COLO829 (cell line): ENCODE measurements at regions not wholly inside any gene's neighbourhood (a gene's known extent, or its start where the extent isn't known, plus 50 kb on each side); places are given as distances from the start of the nearest gene placed in this dataset.

ENCODE experiments used
- DNase-seq: peaks from one replicate; pipeline ENCODE4 v3.0.0; 2012; ENCODE audit warnings: low spot score

- DNase-seq, result no peak
These were observed 413.2 kb downstream of the CDH26 start for GRCh38 chr20:60371384-60371783.

DNA sequence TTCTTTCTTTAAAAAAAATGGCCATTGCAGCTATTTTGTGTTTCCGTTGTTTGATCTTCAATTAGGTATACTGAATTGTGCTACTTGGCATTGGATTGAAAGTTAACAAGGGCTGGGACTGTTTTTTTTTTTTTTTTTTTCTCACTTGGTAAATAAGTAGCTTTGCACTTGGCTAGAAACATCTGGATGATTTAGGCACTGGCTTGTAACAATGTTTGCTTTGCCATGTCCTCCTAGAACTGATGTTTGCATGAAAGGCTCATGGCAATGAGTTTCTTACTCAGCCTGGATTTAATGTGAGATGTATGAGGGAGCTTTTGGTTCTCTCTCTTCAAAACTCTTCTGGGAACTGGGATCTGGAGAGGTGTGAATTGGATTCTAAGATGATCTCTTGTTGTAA is 414.1 kb downstream of the CDH26 start:
- no peak for DNase-seq

DNA sequence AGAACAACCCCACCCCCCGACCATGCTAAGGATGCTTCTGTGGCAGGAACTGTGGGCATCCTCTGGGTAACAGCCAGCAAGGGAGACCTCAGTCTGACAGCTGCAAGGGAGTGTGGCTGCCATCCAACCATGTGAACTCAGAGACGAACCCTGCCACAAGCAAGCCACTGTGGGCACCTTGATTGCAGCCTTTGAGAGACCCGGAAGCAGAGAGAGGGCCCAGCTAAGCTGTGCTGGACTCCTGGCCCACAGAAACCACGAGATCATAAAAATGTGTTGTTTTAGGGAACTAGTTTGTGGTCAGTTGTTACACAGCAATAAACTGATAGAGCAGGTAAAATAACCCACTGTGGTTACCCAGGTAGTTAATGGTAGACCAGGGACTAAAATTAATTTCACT is 414.6 kb downstream of the CDH26 start:
- DNase-seq, result no peak

DNA sequence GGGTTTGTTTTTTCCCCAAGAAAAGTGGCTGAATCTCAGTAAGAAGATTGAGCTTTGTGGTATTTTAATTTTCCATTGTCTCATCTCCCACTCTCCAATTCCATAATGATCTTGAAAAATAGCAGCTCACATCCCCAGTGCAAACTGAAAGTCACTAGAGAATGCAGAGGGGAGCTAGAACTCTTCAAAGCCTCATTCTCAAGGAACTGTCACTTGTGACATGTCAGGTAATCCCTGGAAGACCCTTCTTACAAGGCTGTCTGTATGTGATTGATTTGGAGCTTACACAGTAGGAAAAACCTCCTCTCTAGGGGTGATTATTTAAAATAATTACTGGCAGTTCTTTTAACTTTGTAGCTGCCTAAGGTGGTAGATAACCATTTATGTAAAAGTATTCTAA is 420.4 kb downstream of the CDH26 start:
- no peak for DNase-seq

GRCh38 chr20:60381643-60382400 is 423.6 kb downstream of the CDH26 start:
- DNase-seq, result no peak

- no peak for DNase-seq
These were observed 431.2 kb downstream of the CDH26 start for GRCh38 chr20:60389441-60389840.

DNA sequence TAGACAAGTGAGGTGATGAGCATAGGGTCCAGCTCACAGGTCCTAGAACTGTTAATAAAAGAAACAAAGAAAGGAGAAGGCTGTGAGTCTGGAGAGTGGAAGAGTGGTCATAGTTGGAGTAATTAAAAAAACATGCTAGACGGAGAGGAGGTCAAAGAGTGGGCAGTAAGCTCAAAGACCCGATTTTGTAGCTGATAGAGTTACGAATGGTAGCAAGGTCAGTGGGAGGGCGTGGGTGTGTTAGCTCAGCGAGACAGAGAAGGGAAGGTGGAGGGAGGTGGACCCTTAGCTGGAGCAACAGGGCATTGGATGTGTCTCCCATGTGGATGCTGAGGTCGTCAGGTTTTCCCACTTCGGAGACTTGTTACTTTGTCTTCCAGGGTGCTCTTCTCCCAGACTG is 431.7 kb downstream of the CDH26 start:
- DNase-seq, result no peak

DNA sequence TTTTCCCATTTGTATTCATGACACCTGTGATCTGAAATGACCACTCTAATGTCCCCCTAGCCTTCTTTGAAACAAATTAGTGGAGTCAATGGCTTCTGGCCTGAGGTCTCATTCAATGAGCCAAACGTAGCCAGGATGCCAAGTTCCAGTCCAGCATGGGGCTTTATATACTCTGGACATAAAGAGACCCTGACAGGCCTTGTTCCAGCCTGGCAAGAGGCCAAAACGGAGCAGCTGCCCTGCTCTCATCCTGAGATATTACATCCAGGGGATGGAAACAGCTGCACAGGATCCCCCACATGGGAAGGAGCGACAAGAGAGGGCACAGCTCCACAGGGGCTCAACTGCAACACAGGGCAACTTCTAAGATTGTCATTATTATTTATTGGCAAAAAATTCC is 437.8 kb downstream of the CDH26 start:
- no peak for DNase-seq

- no peak for DNase-seq
These were observed 442.3 kb downstream of the CDH26 start for GRCh38 chr20:60400567-60400966.

DNA sequence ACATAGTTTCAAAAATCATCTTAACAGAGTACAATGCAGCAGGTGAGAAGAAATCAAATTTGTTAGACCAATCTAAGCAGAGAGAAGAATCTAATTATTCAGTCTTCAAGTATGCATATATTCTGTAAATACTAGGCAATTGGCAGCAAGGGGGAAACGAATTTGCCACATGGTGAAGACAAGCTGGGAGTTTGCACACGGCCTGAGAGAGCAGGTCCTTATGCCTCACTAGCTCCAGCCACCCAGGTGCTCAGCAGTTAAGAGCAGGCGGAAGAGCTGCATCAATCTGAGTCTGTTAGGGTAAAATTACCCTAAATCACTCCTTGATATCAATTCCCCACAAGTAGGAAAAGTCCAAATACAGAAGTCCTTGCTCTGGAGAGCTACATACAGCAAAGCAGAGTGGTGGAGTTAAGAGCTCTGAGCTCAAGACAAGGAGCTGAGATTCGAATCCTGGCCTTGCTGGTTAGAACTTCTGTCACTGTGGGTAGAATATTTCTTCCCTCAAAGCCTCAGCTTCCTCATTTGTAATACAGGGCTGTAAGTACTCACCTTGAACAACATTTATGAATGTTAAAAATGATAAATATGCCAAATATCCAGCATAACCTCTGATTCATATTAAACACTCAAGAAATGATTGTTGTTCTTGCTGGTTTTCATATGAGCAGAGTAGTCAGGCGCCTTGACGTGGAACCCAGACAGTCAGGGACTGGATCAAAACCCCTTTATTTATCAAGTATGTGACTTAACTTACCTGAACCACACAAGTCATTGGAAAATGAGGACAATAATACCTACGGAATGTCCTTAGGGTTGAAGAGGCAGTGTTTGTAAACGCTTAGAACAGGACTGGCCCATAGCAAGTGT is 444.2 kb downstream of the CDH26 start:
- DNase-seq, result no peak

GRCh38 chr20:60403105-60403741 is 445.0 kb downstream of the CDH26 start:
- no peak for DNase-seq

DNA sequence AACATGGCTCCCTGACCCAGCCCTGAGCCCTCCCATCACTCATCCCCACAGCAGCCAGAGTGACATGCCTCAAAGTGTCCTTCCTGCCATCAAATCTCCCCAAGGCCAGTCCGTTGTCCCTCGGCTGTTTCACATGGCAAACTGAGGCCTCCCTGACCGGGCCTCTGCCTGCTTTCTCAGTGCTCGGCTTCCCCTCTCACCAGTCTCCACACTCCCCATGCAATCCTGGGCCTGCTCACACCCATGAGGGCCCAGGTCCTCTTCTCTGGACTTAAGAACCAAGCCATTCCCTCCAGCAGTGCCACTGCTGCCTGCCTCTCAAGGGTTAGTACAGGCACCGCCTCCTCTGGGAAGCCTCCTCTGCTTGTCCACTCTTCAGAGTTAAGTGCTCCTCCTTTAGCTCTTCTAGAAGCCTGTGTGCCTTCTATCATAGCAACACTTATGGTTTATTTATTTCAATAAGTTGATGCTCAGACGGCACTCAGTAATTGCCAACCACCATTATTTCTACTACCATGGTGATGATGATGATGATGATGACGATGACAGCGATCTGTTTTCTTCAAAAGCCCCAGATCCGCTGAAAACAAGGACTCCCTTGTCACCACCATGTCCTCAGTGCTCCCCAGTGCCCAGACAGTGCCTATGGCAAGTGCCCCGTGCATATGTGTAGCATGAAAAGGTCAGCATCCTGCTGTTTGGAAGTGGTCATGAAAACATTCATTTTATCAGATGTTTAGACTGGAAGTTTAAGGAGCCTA is 449.0 kb downstream of the CDH26 start:
- DNase-seq, result no peak

DNA sequence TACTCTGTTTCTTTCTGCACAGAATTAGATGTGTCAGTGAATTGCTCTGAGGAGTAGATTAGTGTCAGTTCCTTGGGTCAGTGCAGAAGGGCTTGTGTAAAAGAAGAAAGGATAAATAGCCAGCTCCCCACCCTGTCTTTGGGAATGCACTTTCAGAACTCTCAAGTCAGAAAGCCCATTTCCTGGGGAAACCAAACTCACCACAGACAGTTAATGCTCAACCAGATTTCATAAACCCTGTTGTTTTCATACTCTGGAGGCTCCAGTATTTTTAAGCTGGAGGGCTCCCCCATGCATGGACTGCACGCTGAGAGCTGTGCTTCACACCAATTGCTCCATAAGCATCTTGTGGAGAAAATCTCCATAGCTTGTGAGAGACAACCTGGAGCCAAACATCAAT is 449.7 kb downstream of the CDH26 start:
- DNase-seq, result no peak

DNA sequence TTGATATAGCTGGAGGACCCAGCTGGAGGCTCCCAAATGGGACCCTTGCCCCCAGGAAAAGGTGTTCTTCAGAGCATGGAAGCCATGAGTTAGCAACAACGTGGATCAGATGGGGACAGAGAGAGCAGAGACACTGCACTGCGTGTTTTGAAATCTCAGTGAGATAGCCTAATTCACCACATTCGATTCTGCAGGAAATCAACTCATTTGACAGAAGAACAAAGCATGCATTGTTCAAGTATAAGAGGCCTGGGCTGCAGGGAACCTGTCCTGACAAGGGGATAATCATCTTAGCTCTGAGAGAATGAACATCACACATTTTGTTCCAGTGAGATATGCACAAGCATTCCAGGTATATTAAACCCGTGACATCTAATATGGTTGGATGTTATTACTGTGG is 450.2 kb downstream of the CDH26 start:
- DNase-seq, result peak; percentile 30

- DNase-seq, result no peak
These were observed 452.5 kb downstream of the CDH26 start for GRCh38 chr20:60410618-60411264.

DNA sequence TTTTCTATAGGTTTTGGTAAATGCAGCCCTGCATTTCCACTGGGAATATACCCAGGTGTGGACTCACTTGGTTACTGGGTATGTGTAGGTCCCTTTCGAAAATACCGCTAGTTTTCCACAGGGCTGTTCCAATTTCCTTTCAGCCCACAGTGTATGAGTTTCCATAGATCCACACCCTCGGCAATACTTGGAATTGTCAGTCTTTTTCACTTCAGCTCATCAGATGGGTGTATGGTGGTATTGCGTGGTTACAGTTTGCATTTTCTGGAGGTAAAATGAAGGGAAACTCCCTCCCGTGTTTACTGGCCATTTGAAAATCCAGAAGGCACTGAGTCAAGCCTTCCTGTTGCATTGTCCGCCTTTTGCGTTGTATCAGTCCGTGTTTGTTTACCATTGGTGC is 453.6 kb downstream of the CDH26 start:
- no peak for DNase-seq

GRCh38 chr20:60420676-60421229 is 462.5 kb downstream of the CDH26 start:
- DNase-seq, result no peak

- no peak for DNase-seq
These were observed 464.6 kb downstream of the CDH26 start for GRCh38 chr20:60422848-60423247.

DNA sequence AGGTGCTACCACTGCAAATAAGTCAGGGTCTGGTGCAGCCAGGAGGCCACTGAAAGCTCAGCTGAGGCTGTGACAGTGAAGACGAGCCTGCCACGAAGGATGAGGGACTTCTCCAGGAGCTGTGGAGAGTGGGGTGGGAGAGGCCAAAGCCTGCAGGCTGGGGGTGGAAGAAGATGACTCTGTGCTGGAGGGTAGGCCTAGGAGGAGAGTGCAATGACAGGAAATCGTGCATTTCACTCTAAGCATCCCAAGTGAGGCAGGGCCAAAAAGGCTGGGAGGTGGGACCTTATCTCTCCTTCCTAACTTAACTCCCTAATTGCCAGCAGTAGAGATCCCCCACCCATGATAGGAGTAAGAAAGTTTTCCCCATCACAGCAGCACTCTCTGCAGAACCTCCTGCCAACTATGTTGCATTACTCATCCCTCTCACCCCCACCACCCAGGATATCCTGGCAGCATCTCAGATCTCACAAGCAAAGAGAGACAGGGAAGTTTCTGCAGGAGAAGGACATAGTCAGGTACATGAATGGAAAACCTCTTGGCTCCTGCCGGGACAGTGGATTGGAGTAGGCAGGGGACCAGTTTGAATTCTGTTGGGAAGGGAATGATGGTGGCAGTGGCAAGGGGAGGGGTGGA is 466.2 kb downstream of the CDH26 start:
- DNase-seq, result no peak

DNA sequence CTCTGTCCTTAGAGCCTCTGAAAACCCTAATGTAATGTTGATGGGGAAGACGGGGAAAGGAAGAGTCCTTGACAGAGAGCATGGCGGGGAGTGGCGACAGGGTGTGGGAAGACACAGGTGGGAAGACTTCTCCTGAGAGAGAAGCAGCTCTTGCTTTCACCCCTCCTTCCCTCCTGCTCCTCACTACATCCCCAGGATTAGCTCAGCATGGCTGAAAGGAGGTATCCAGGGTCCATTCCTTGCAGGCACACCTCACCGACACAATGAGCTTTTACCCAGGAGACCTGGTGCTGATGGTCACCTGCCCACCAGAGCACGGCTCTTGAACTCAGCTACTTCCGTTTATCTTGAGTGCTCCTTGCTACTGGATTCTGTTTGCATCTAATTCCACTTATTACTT is 469.3 kb downstream of the CDH26 start:
- no peak for DNase-seq

GRCh38 chr20:60428651-60429050 is 470.4 kb downstream of the CDH26 start:
- DNase-seq, result no peak
